Erythroblast (primary cell): ENCODE measurements at regions not wholly inside any gene's neighbourhood (a gene's known extent, or its start where the extent isn't known, plus 50 kb on each side); places are given as distances from the start of the nearest gene placed in this dataset.

Source experiments
- DNase-seq, 2 experiments: peaks; one replicate each; lab custom pipeline; 2025; lab: John Stamatoyannopoulos, UW
- GATA1 ChIP-seq: IDR thresholded peaks from 2 replicates; pipeline ENCODE4 v1.6.1; 2011; ENCODE audit warnings: low read depth, mild to moderate bottlenecking, control low read depth, low read length, moderate library complexity
- POLR2A ChIP-seq: IDR thresholded peaks from 2 replicates; pipeline ENCODE4 v1.6.1; 2011; ENCODE audit warnings: mild to moderate bottlenecking, low read length

- DNase-seq, result no peak
- TF ChIP-seq POLR2A (no peak), GATA1 (no peak)
These were observed 75.8 kb upstream of the SOX5 start for GRCh38 chr12:24025153-24025798.

- TF ChIP-seq POLR2A, result no peak
- TF ChIP-seq GATA1, result no peak
- DNase-seq, result no peak
These were observed 73.6 kb upstream of the SOX5 start for GRCh38 chr12:24023081-24023480.

DNA sequence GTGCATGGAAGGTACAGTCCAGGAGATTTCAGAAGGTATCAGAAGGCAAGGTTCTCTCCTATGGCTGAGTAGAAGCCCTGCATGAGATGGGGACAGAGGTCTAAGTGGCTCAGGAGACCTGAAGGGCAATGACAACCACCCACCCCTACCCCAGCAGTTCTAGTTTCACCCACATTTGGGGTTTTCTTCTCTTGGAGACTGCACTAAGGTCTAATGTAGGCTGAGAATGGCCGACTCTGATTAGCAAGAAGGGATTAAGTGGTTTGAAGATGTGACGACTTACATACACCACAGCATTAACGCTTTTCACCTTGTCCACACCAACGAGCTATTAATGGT lies 71.7 kb upstream of the SOX5 start:
- DNase-seq, result no peak
- no peak for TF ChIP-seq GATA1
- TF ChIP-seq POLR2A, result no peak

DNA sequence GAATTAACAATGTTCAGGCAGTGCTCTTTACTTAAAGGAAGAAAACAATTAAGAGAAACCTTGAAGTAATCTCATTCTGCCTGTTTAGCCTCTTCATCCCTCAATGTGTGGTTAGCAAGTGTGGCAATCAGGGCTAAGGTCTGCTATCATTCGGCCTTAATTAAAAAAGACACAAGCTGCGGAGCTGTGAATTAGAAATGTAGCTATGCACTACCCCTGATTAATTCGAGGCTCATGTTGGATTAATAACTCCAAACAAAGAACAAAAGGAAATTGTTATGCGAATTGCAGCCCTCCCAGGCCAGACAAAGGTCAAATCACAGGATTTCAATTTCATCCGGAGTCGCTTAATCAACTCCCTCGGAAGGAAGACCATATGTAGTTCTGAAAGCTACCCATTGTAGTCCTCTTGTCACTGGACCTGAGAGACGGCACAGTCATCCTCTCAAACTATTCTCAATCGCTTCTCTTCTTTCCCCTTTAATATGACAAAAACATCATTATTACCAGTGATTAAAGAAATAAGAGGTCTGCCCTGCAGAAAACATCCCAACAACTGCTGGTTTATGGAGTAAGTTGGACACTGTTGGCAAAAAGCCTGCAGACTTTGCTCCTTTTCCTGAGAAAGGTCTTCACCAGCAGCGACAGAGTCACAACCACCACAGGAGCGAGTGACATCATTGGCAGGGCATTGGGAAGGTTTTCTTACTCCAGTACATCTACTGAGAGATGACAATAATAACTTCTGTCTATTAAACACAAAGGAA lies 71.1 kb upstream of the SOX5 start:
- no peak for DNase-seq
- TF ChIP-seq GATA1 (no peak), POLR2A (no peak)

GRCh38 chr12:24015833-24016160 lies 66.3 kb upstream of the SOX5 start:
- TF ChIP-seq POLR2A (no peak), GATA1 (no peak)
- no peak for DNase-seq

DNA sequence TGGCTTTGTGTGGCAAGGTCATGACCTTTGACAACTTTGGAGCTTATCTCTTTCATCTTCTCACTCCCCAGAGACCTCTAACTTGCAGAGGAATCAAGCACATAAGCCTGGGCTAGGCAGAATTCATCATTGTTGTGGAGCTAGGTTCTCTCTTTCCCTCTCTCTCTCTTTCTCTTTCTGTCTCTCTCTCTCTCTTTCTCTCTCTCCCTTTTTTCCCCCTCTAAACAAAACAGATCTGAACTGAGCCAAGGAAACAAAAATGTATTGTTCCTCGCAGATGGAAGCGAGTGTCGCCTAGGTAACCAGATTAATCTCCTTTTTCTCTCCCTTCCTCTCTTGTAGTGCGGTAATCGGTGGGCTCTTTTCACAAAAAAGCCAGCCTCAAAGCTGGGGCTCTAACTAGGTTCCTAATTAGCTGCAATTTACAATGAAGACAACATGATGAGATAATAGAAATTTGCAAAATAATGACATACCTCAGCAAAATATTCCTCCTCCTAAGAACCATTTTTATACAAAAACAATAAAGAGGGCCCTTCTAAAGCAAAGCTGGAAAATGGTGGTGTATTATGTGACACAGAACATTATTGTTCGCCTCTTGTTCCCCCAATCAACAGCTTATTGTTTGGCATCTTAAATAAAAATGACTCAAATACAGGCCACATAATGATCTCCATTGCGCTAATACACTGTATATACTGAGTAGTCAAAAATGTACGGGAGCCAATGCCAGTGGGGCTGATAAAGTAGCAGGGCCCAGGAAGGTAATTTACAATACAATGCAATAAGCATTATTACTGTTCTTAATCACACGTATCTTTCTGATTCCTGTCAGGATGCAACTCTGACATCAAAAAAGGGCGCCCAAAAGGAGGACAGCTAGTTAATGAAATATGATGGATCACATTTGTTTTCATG lies 65.7 kb upstream of the SOX5 start:
- TF ChIP-seq POLR2A, result no peak
- no peak for TF ChIP-seq GATA1

DNA sequence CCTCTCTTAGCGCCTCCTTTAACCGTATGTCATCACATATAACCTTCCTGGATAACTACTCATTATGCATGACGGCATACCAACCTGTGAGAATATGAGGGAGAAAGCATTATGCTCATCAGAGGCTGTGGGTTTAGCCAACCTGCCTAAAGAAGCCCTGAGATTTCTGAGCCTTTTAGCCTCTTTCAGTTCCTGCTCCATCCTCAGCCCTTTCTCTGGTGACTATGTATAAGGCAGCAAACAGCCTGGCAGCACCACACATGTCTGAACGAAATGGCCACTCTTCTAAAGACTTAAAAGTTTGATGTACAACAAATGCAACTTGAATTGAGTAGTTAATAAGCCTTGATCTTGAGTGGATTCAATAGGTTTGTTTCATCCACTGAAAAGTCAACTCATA lies 64.8 kb upstream of the SOX5 start:
- DNase-seq, result no peak

More for the DNA sequence above, 65.7 kb upstream of the SOX5 start:
- DNase-seq, result no peak

GRCh38 chr12:24012528-24012927 lies 63.1 kb upstream of the SOX5 start:
- no peak for DNase-seq
- TF ChIP-seq GATA1 (no peak), POLR2A (no peak)

More for the DNA sequence above, 64.8 kb upstream of the SOX5 start:
- TF ChIP-seq POLR2A, result no peak
- TF ChIP-seq GATA1, result no peak

DNA sequence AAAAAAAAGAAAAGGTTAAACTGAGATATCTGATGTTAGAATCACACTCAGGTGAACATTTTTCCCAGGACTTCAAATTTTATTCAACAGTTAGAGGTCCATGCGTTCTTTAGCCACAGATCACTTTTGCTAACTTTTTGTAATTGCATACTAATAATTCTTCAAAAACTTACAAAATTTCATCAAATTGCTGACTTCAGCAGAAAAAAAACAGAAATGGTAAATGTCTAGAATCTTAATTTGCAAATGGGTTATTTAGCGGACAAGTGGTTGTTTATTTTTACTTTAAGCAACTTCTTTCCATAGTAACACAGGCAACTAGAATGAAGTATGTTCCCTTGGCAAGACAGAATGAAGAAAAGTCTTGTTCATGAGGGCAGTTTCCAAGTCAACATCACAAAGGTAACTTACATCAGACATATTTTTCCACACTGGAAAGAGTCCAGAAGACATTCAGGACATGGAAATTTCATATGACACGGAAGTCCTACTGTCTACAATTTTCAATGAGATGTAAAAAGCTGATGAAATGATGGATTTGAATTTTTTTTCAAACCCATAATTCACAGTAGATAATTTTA lies 62.5 kb upstream of the SOX5 start:
- no peak for TF ChIP-seq POLR2A
- TF ChIP-seq GATA1, result no peak
- DNase-seq, result no peak

- TF ChIP-seq GATA1, result no peak
- no peak for TF ChIP-seq POLR2A
- no peak for DNase-seq
These were observed 58.7 kb upstream of the SOX5 start for GRCh38 chr12:24008166-24008565.
